ENCODE measurements at regions not wholly inside any gene's neighbourhood (a gene's known extent, or its start where the extent isn't known, plus 50 kb on each side); places are given as distances from the start of the nearest gene placed in this dataset.

DNA sequence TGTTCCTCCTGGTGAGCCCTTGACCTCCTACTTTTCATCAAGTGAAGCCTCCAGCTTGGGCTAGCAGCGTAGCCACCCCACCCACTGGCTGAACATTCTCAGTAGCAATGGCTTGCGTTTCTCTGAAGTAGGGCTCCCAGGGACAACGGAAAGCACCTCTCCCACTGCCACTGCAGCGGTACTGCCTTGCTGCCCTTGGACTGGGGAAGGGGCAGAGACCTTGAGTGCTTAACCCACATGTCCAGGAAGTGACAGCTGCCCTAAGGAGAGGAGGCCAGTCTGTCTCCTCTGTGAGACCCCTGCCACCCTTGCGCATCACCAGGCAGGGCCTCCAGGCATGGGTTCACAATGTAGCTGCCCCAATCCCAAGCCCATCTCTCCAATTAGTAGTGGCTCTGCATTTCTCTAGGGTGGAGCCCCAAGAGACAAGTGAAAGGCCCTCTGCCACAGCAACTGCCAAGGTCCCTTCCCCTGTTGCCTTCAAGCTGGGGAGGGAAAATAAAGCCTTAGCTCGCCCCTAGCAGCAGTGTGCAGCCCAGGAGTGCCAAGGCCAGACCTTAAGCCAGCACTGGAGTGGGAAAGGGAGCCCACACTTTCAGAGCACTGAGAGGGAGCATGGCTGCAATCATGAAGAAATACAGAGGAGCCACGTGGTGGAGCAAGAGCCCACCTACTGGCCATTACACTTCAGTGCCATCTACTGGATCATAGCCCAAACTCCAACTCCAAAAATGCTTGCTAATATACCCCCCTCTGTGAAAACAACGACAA, 175.9 kb upstream of the TRPC4 start:
- TF ChIP-seq CTCF (IDR thresholded peaks at IDR 0.05) (peak in 1 of 4 experiments; percentile 5), POLR2AphosphoS5 (IDR thresholded peaks at IDR 0.05) (no peak)
